ENCODE measurements at regions not wholly inside any gene's neighbourhood (a gene's known extent, or its start where the extent isn't known, plus 50 kb on each side); places are given as distances from the start of the nearest gene placed in this dataset.

DNA sequence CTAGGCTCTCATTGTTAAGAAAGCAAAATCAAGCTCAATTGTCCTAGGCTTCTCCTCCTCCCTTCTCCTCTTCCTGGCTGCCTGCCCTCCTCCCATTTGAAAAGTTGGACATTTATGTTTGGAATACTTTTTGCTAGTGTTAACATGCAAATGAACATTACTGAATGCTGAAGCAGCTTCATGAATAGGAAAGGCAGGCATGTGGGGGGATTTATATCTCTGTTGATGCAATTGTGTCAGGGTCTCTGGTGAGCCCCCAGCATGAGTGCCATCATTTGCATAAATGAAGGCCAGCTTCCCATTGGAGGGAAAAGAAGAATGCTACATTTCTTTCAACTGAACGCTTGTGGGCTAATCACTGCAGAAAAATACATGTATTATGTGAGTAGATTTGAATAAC is 160.1 kb upstream of the NDST3 start:
- TF ChIP-seq, protein P1, sequence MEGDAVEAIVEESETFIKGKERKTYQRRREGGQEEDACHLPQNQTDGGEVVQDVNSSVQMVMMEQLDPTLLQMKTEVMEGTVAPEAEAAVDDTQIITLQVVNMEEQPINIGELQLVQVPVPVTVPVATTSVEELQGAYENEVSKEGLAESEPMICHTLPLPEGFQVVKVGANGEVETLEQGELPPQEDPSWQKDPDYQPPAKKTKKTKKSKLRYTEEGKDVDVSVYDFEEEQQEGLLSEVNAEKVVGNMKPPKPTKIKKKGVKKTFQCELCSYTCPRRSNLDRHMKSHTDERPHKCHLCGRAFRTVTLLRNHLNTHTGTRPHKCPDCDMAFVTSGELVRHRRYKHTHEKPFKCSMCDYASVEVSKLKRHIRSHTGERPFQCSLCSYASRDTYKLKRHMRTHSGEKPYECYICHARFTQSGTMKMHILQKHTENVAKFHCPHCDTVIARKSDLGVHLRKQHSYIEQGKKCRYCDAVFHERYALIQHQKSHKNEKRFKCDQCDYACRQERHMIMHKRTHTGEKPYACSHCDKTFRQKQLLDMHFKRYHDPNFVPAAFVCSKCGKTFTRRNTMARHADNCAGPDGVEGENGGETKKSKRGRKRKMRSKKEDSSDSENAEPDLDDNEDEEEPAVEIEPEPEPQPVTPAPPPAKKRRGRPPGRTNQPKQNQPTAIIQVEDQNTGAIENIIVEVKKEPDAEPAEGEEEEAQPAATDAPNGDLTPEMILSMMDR (IDR thresholded peaks at IDR 0.05; ENCODE audit: low read depth, low read length), result no peak
- TF ChIP-seq POLR2A (IDR thresholded peaks at IDR 0.05; ENCODE audit: extremely low read depth, insufficient read length) (no peak), MYC (IDR thresholded peaks at IDR 0.05; ENCODE audit: low read depth, low read length) (no peak)
- TF ChIP-seq, protein P2, sequence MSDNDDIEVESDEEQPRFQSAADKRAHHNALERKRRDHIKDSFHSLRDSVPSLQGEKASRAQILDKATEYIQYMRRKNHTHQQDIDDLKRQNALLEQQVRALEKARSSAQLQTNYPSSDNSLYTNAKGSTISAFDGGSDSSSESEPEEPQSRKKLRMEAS (IDR thresholded peaks at IDR 0.05; ENCODE audit: low read depth, low read length), result no peak

All from NB4 (cell line).